Activated CD4-positive, alpha-beta T cell treated with anti-CD3 and anti-CD28 coated beads, Interleukin-2, amount 10 ng/mL, durations not matched to agents 7 days and 5 days (primary cell): ENCODE measurements at regions not wholly inside any gene's neighbourhood (a gene's known extent, or its start where the extent isn't known, plus 50 kb on each side); places are given as distances from the start of the nearest gene placed in this dataset.

Experiments used
- CTCF ChIA-PET: fragments of 350-600 bp; sonication (Branson Sonifier 250); formaldehyde crosslinking; loops from one replicate; lab custom pipeline; 2021; ENCODE audit warnings: antibody characterized with exemption; lab: Charles Lee
- POLR2A ChIA-PET: fragments of 350-600 bp; sonication (Branson Sonifier 250); formaldehyde crosslinking; loops from one replicate; lab custom pipeline; 2021; ENCODE audit warnings: antibody characterized with exemption; lab: Charles Lee
- DNase-seq: peaks from one replicate; pipeline ENCODE4 v3.0.0-alpha.2; 2020
- H3K27ac Mint-ChIP-seq: one replicate; pipeline ENCODE4 v1.8.0; 2021; ENCODE audit warnings: mild to moderate bottlenecking, moderate library complexity, mixed read lengths
- H3K27me3 Mint-ChIP-seq: one replicate; pipeline ENCODE4 v1.8.0; 2021; ENCODE audit warnings: mixed read lengths
- H3K36me3 Mint-ChIP-seq: one replicate; pipeline ENCODE4 v1.8.0; 2021; ENCODE audit warnings: low read depth, mixed read lengths
- H3K4me1 Mint-ChIP-seq: one replicate; pipeline ENCODE4 v1.8.0; 2021; ENCODE audit warnings: mixed read lengths
- H3K4me3 Mint-ChIP-seq: one replicate; pipeline ENCODE4 v1.8.0; 2021; ENCODE audit warnings: mild to moderate bottlenecking, moderate library complexity, mixed read lengths
- H3K9me3 Mint-ChIP-seq: one replicate; pipeline ENCODE4 v1.8.0; 2021; ENCODE audit warnings: mixed read lengths

- H3K27ac Mint-ChIP-seq = no peak overlapping the region
- ChIA-PET CTCF (no interaction called here), POLR2A (no interaction called here)
- no peaks in the 10 kb centered on the region for H3K9me3 Mint-ChIP-seq
- H3K4me3 Mint-ChIP-seq = no peak overlapping the region
- DNase-seq = no peak
- H3K4me1 Mint-ChIP-seq = no peaks in the 10 kb centered on the region
- H3K27me3 Mint-ChIP-seq = peaks cover 7% of the 10 kb centered on the region
- no peaks in the 10 kb centered on the region for H3K36me3 Mint-ChIP-seq
Observed at GRCh38 chr4:89562746-89563145, 255.1 kb upstream of the GPRIN3 start.

GRCh38 chr4:89561048-89561447, 253.4 kb upstream of the GPRIN3 start:
- Mint-ChIP-seq H3K27me3 (peaks cover 10% of the 10 kb centered on the region), H3K4me3 (no peak overlapping the region), H3K36me3 (no peaks in the 10 kb centered on the region), H3K9me3 (no peaks in the 10 kb centered on the region), H3K27ac (no peak overlapping the region), H3K4me1 (no peaks in the 10 kb centered on the region)
- DNase-seq = no peak
- ChIA-PET CTCF (no interaction called here), POLR2A (no interaction called here)

- Mint-ChIP-seq H3K9me3 (no peaks in the 10 kb centered on the region), H3K36me3 (no peaks in the 10 kb centered on the region), H3K4me1 (no peaks in the 10 kb centered on the region), H3K4me3 (no peak overlapping the region), H3K27ac (no peak overlapping the region), H3K27me3 (peaks cover 7% of the 10 kb centered on the region)
- ChIA-PET CTCF (interaction anchor here (0.6 to 1.1 kb wide), 2 partner anchors 16 to 333 kb away, joined by 3 to 4 read pairs; no protein-coding TSS in a partner anchor), POLR2A (no interaction called here)
- no peak for DNase-seq
Observed at GRCh38 chr4:89558147-89558546, 250.5 kb upstream of the GPRIN3 start.

GRCh38 chr4:89556601-89557305, 249.2 kb upstream of the GPRIN3 start:
- Mint-ChIP-seq H3K4me1 (no peaks in the 10 kb centered on the region), H3K4me3 (no peak overlapping the region), H3K27ac (no peak overlapping the region), H3K9me3 (no peaks in the 10 kb centered on the region), H3K27me3 (peaks cover 7% of the 10 kb centered on the region), H3K36me3 (no peaks in the 10 kb centered on the region)
- POLR2A ChIA-PET = no interaction called here
- CTCF ChIA-PET = interaction anchor here (0.6 kb wide), 1 partner anchor 115 kb away, joined by 3 read pairs; no protein-coding TSS in a partner anchor
- no peak for DNase-seq

- no peak for DNase-seq
- no peak overlapping the region for H3K4me3 Mint-ChIP-seq
- CTCF ChIA-PET = no interaction called here
- no peaks in the 10 kb centered on the region for H3K36me3 Mint-ChIP-seq
- no peak overlapping the region for H3K27ac Mint-ChIP-seq
- H3K4me1 Mint-ChIP-seq = no peaks in the 10 kb centered on the region
- H3K9me3 Mint-ChIP-seq = peaks cover 2% of the 10 kb centered on the region
- POLR2A ChIA-PET = no interaction called here
- peaks cover 13% of the 10 kb centered on the region for H3K27me3 Mint-ChIP-seq
Observed at GRCh38 chr4:89551191-89551590, 243.6 kb upstream of the GPRIN3 start.

- ChIA-PET CTCF (no interaction called here), POLR2A (no interaction called here)
- no peak for DNase-seq
- Mint-ChIP-seq H3K4me3 (no peak overlapping the region), H3K27me3 (peaks cover 13% of the 10 kb centered on the region), H3K27ac (no peak overlapping the region), H3K4me1 (no peaks in the 10 kb centered on the region), H3K9me3 (peaks cover 6% of the 10 kb centered on the region), H3K36me3 (no peaks in the 10 kb centered on the region)
Observed at GRCh38 chr4:89549907-89550306, 242.3 kb upstream of the GPRIN3 start.

GRCh38 chr4:89545315-89545714, 237.7 kb upstream of the GPRIN3 start:
- Mint-ChIP-seq H3K36me3 (peaks cover 3% of the 10 kb centered on the region), H3K4me1 (peaks cover under 1% of the 10 kb centered on the region), H3K27me3 (peaks cover 20% of the 10 kb centered on the region), H3K27ac (no peak overlapping the region), H3K9me3 (peaks cover 22% of the 10 kb centered on the region), H3K4me3 (no peak overlapping the region)
- no peak for DNase-seq
- ChIA-PET CTCF (no interaction called here), POLR2A (no interaction called here)

GRCh38 chr4:89541998-89542397, 234.4 kb upstream of the GPRIN3 start:
- Mint-ChIP-seq H3K9me3 (peaks cover 20% of the 10 kb centered on the region), H3K36me3 (peaks cover 3% of the 10 kb centered on the region), H3K4me3 (no peak overlapping the region), H3K4me1 (peaks cover 9% of the 10 kb centered on the region), H3K27ac (no peak overlapping the region), H3K27me3 (peaks cover 7% of the 10 kb centered on the region)
- no peak for DNase-seq
- POLR2A ChIA-PET = no interaction called here
- CTCF ChIA-PET = interaction anchor here (0.8 to 1.1 kb wide), 2 partner anchors 16 to 36 kb away, joined by 3 read pairs; no protein-coding TSS in a partner anchor

GRCh38 chr4:89539797-89540711, 232.5 kb upstream of the GPRIN3 start:
- POLR2A ChIA-PET = no interaction called here
- H3K4me1 Mint-ChIP-seq = peaks cover 9% of the 10 kb centered on the region
- CTCF ChIA-PET = no interaction called here
- peaks cover 18% of the 10 kb centered on the region for H3K9me3 Mint-ChIP-seq
- peaks cover 16% of the 10 kb centered on the region for H3K27me3 Mint-ChIP-seq
- H3K36me3 Mint-ChIP-seq = peaks cover 3% of the 10 kb centered on the region
- no peak for DNase-seq
- H3K4me3 Mint-ChIP-seq = no peak overlapping the region
- no peak overlapping the region for H3K27ac Mint-ChIP-seq

GRCh38 chr4:89539374-89539773, 231.8 kb upstream of the GPRIN3 start:
- no peak overlapping the region for H3K4me3 Mint-ChIP-seq
- CTCF ChIA-PET = no interaction called here

GRCh38 chr4:89538886-89539285, 231.3 kb upstream of the GPRIN3 start:
- H3K4me3 Mint-ChIP-seq = no peak overlapping the region
- ChIA-PET CTCF (no interaction called here), POLR2A (no interaction called here)
- DNase-seq = no peak
- H3K36me3 Mint-ChIP-seq = peaks cover 3% of the 10 kb centered on the region
- peaks cover 9% of the 10 kb centered on the region for H3K4me1 Mint-ChIP-seq
- H3K27me3 Mint-ChIP-seq = peaks cover 19% of the 10 kb centered on the region
- peaks cover 10% of the 10 kb centered on the region for H3K9me3 Mint-ChIP-seq
- H3K27ac Mint-ChIP-seq = no peak overlapping the region

More at GRCh38 chr4:89539374-89539773, 231.8 kb upstream of the GPRIN3 start:
- Mint-ChIP-seq H3K27me3 (peaks cover 17% of the 10 kb centered on the region), H3K9me3 (peaks cover 12% of the 10 kb centered on the region), H3K36me3 (peaks cover 3% of the 10 kb centered on the region), H3K4me1 (peaks cover 9% of the 10 kb centered on the region), H3K27ac (no peak overlapping the region)
- no peak for DNase-seq
- POLR2A ChIA-PET = no interaction called here

- peaks cover 3% of the 10 kb centered on the region for H3K9me3 Mint-ChIP-seq
- ChIA-PET POLR2A (no interaction called here), CTCF (no interaction called here)
- H3K27ac Mint-ChIP-seq = no peak overlapping the region
- H3K27me3 Mint-ChIP-seq = peaks cover 20% of the 10 kb centered on the region
- no peak overlapping the region for H3K4me3 Mint-ChIP-seq
- no peaks in the 10 kb centered on the region for H3K36me3 Mint-ChIP-seq
- peaks cover 9% of the 10 kb centered on the region for H3K4me1 Mint-ChIP-seq
- DNase-seq = no peak
Observed at GRCh38 chr4:89538171-89538570, 230.6 kb upstream of the GPRIN3 start.

- CTCF ChIA-PET = no interaction called here
- H3K36me3 Mint-ChIP-seq = no peaks in the 10 kb centered on the region
- no peaks in the 10 kb centered on the region for H3K9me3 Mint-ChIP-seq
- POLR2A ChIA-PET = no interaction called here
- peaks cover 24% of the 10 kb centered on the region for H3K27me3 Mint-ChIP-seq
- no peak for DNase-seq
- no peak overlapping the region for H3K27ac Mint-ChIP-seq
- no peak overlapping the region for H3K4me3 Mint-ChIP-seq
- H3K4me1 Mint-ChIP-seq = peaks cover 9% of the 10 kb centered on the region
Observed at GRCh38 chr4:89537281-89537680, 229.7 kb upstream of the GPRIN3 start.
